HEK293T (cell line): ENCODE measurements at regions not wholly inside any gene's neighbourhood (a gene's known extent, or its start where the extent isn't known, plus 50 kb on each side); places are given as distances from the start of the nearest gene placed in this dataset.

Experiments
- ARNT ChIP-seq: fragments of 450-650 bp; IDR thresholded peaks from 2 replicates; pipeline ENCODE4 v1.6.1; 2017; ENCODE audit warnings: mild to moderate bottlenecking
- CTBP1 ChIP-seq: fragments of 450-650 bp; IDR thresholded peaks from 2 replicates; pipeline ENCODE4 v1.6.1; 2016; ENCODE audit warnings: borderline replicate concordance
- FOXA1 ChIP-seq: fragments of 450-650 bp; IDR thresholded peaks from 2 replicates; pipeline ENCODE4 v1.6.1; 2016; ENCODE audit warnings: mild to moderate bottlenecking
- FOXK2 ChIP-seq: fragments of 450-650 bp; IDR thresholded peaks from 2 replicates; pipeline ENCODE4 v1.6.1; 2016; ENCODE audit warnings: mild to moderate bottlenecking
- FOXM1 ChIP-seq: fragments of 450-650 bp; IDR thresholded peaks from 2 replicates; pipeline ENCODE4 v1.6.1; 2017; ENCODE audit warnings: mild to moderate bottlenecking, borderline replicate concordance
- NFRKB ChIP-seq: fragments of 450-650 bp; IDR thresholded peaks from 2 replicates; pipeline ENCODE4 v1.6.1; 2016; ENCODE audit warnings: mild to moderate bottlenecking, moderate library complexity
- SUZ12 ChIP-seq: fragments of 450-650 bp; IDR thresholded peaks from 2 replicates; pipeline ENCODE4 v1.6.1; 2016; ENCODE audit warnings: mild to moderate bottlenecking
- TARDBP ChIP-seq: fragments of 450-650 bp; IDR thresholded peaks from 2 replicates; pipeline ENCODE4 v1.6.1; 2016

DNA sequence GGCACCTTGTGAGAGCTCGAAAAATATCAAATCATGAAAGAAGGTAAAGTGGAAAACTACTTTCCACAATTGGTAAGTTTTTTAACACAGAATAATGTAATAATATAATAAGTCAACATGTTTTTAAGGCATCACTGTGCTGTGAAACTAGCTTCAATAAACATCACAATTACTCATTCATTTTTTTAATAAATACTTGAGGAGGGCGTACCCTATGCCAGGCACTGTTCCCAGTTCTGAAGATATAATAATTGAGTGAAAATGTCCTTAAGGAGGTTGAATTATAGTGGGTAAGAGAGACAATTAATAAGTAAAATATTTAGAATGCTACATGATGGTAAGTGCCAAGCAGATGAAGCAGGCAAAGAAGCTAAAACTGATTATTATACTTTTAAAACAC lies 381.4 kb downstream of the ELAVL2 start:
- TF ChIP-seq CTBP1, result no peak
- no peak for TF ChIP-seq FOXA1
- no peak for TF ChIP-seq NFRKB
- TF ChIP-seq ARNT, result no peak
- TF ChIP-seq FOXM1, result no peak
- no peak for TF ChIP-seq SUZ12
- no peak for TF ChIP-seq TARDBP
- no peak for TF ChIP-seq FOXK2
